Heart right ventricle (tissue), 16 donors: ENCODE measurements at regions not wholly inside any gene's neighbourhood (a gene's known extent, or its start where the extent isn't known, plus 50 kb on each side); places are given as distances from the start of the nearest gene placed in this dataset.

Experiments used
- ATAC-seq, 8 donors: fragments of 200-7000 bp; cut with Tn5 transposase; one replicate each; pipeline ENCODE4 v1.9.1; 2020; ENCODE audit warnings: mild to moderate bottlenecking in 8 of 8, moderate library complexity in 8 of 8, moderate number of reproducible peaks in 1 of 8
- DNase-seq, 2 donors: peaks; one replicate each; pipeline ENCODE4 v3.0.0-alpha.2; 2020
- H3K27ac ChIP-seq, 10 donors: fragments of 200-600 bp; sonication (generic) in 2 of 10; one replicate each; pipeline versions ENCODE4 v1.5.0 to v1.8.0; 2020 to 2022; ENCODE audit warnings: mild to moderate bottlenecking in 3 of 10
- H3K27me3 ChIP-seq, 7 donors: fragments of 200-600 bp; one replicate each; pipeline ENCODE4 v1.8.0; 2021 to 2022; ENCODE audit warnings: mild to moderate bottlenecking in 2 of 7
- H3K36me3 ChIP-seq, 9 donors: fragments of 200-600 bp; sonication (generic) in 1 of 9; one replicate each; pipeline versions ENCODE4 v1.5.0 to v1.8.0; 2020 to 2022; ENCODE audit warnings: mild to moderate bottlenecking in 2 of 9
- H3K4me1 ChIP-seq, 9 donors: fragments of 200-600 bp; sonication (generic) in 1 of 9; one replicate each; pipeline versions ENCODE4 v1.5.0 to v1.8.0; 2020 to 2022; ENCODE audit warnings: mild to moderate bottlenecking in 4 of 9
- H3K4me3 ChIP-seq, 10 donors: fragments of 200-600 bp; sonication (generic) in 2 of 10; one replicate each; pipeline versions ENCODE4 v1.5.0 to v1.8.0; 2020 to 2022; ENCODE audit warnings: mild to moderate bottlenecking in 7 of 10, moderate library complexity in 2 of 10
- H3K9me3 ChIP-seq, 11 donors: fragments of 200-600 bp in 10 of 11; sonication (generic) in 2 of 11; one replicate each; pipeline versions ENCODE4 v1.5.0 to v1.8.0; 2013 to 2022; ENCODE audit warnings: mild to moderate bottlenecking in 2 of 11, control low read depth in 1 of 11, moderate library complexity in 1 of 11
- WGBS, 2 donors: extraction: QIAGEN DNeasy Blood & Tissue Kit; methylation state at CpG; one replicate each; pipeline ENCODE4 v1.1.7; 2013; ENCODE audit warnings: inconsistent platforms in 1 of 2; 5-methylcytosine and 5-hydroxymethylcytosine counted together
- intact Hi-C, 10 donors: fragments of 100-400 bp; cut with DNase I; formaldehyde crosslinking; loops; one replicate each; pipeline versions ENCODE4 v1.11.1 to v1.14.2; 2022
- TF ChIP-seq, protein P1 (sequence below), 9 donors: fragments of 200-600 bp; sonication (generic) in 2 of 9; IDR thresholded peaks; one replicate each; pipeline versions ENCODE4 v1.5.0 to v1.8.0; 2021 to 2022; ENCODE audit warnings: antibody characterized with exemption in 9 of 9, mild to moderate bottlenecking in 5 of 9, moderate library complexity in 1 of 9
- donor health status: Arrhythmogenic right ventricular cardiomyopathy.
- donor health status: ischemic (EF 13 %, LVEDD 7.1; RV severe dilation, severe dysfunction).
- donor health status: healthy with polysubstance abuse.
- donor health status: DM: no; HTN: yes; CAD: no.
- donor health status: DM: no; HTN: no; CAD: no.
- donor health status: ischemic (EF 25% LVEDD 6.9; RV normal size, moderate dysfunction).
- donor health status: ischemic (EF 25% LVEDD 5.7; RV mildly dilated, moderate dysfunction).
- donor health status: healthy.
- donor health status: DM: yes; HTN: yes; CAD: no.
- donor health status: Ischemic cardiomyopathy.
- donor health status: ischemic (EF 35%, LVEDD 5.7; RV mildly dilated, moderate dysfunction).
- donor health status: nonischemic (EF 11% LVEDD 7.7; RV severe dilation, severe dysfunction).
- donor health status: DM: yes; HTN: yes; CAD: no.
- donor health status: PGD.
- donor health status: ischemic (EF 29% LVEDD 5.4; RV normal size, mild dysfunction).
- donor health status: nonischemic (EF 23%, LVEDD 6.1; RV moderate dilation, normal function).

DNA sequence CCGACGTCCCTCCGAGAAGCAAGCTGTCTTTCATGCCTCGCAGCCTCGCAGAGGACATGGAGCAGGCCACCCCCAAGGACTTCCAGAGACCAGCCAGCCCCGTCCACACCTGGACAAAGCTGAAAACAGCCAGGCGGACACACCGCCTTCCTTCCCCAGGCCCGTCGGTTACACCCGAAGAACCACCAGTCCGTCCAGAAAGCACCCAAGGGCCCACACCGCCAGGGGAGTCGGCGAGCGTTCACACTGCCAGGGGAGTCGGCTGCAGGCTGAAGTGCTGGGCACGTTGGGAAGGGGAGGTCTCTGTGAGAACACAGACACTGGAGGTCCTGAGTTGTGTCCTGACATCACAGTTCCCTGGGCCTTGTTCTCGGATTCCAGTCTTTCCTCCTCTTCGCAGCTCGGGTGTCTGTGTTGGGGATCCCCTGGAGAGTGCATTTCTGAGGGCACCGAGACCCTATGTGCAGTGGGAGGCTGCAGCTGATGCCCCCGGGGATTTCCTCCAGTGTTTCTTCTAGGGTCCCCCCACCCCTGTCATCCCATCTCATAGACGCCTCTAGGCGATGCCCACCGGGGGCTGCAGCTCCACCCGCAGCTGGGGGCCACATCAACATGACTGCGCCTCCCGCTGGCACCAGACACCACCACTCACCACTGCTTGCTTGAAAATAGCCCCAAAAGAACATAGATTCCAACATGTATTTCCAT is 344.4 kb upstream of the SALL3 start:
- TF ChIP-seq, protein P1, sequence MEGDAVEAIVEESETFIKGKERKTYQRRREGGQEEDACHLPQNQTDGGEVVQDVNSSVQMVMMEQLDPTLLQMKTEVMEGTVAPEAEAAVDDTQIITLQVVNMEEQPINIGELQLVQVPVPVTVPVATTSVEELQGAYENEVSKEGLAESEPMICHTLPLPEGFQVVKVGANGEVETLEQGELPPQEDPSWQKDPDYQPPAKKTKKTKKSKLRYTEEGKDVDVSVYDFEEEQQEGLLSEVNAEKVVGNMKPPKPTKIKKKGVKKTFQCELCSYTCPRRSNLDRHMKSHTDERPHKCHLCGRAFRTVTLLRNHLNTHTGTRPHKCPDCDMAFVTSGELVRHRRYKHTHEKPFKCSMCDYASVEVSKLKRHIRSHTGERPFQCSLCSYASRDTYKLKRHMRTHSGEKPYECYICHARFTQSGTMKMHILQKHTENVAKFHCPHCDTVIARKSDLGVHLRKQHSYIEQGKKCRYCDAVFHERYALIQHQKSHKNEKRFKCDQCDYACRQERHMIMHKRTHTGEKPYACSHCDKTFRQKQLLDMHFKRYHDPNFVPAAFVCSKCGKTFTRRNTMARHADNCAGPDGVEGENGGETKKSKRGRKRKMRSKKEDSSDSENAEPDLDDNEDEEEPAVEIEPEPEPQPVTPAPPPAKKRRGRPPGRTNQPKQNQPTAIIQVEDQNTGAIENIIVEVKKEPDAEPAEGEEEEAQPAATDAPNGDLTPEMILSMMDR (IDR thresholded peaks at IDR 0.05) = no peak
- Histone ChIP-seq H3K4me1 (peaks cover 0 to under 1% (median 0%) of the 10 kb centered on the region in 9 donors), H3K9me3 (peaks cover 0 to under 1% (median 0%) of the 10 kb centered on the region in 11 donors), H3K4me3 (no peak overlapping the region), H3K27ac (no peak overlapping the region), H3K27me3 (peaks cover 0 to 5% (median 1%) of the 10 kb centered on the region in 7 donors), H3K36me3 (no peaks in the 10 kb centered on the region)
- ATAC-seq = no peak
- WGBS, 2 donors = 82 to 86% methylated on average over 29 of the region's 29 CpGs
- no peak for DNase-seq
- intact Hi-C loops = no loop called here

DNA sequence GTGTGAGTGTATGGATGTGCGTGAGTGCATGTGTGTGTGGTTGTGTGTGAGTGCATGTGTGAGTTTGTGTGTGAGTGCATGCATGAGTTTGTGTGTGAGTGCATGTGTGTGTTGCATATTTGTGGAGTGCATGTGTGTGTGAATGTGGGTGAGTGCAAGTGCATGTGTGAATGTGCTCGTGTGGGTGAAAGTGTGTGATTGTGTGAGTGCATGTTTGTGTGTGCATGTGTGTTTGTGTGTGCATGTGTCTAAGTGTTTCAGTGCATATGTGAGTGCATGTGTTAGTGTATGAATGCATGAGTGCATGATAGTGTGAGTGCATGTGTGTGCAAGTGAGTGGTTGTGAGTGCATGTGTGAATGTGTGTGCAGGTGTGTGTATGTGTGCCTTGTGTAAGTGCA is 343.4 kb upstream of the SALL3 start:
- intact Hi-C loops = no loop called here
- ATAC-seq (no peak), DNase-seq (no peak)
- H3K9me3 ChIP-seq = no peaks in the 10 kb centered on the region
- peaks cover 0 to 14% (median 6%) of the 10 kb centered on the region in 7 donors for H3K27me3 ChIP-seq
- TF ChIP-seq, protein P1 (IDR thresholded peaks at IDR 0.05) = no peak
- H3K4me1 ChIP-seq = peaks cover 0 to 7% (median 0%) of the 10 kb centered on the region in 9 donors
- no peaks in the 10 kb centered on the region for H3K36me3 ChIP-seq
- no peak overlapping the region for H3K4me3 ChIP-seq
- 90 to 94% methylated on average over 2 of the region's 2 CpGs for whole genome bisulfite sequencing, 2 donors
- H3K27ac ChIP-seq = no peak overlapping the region

DNA sequence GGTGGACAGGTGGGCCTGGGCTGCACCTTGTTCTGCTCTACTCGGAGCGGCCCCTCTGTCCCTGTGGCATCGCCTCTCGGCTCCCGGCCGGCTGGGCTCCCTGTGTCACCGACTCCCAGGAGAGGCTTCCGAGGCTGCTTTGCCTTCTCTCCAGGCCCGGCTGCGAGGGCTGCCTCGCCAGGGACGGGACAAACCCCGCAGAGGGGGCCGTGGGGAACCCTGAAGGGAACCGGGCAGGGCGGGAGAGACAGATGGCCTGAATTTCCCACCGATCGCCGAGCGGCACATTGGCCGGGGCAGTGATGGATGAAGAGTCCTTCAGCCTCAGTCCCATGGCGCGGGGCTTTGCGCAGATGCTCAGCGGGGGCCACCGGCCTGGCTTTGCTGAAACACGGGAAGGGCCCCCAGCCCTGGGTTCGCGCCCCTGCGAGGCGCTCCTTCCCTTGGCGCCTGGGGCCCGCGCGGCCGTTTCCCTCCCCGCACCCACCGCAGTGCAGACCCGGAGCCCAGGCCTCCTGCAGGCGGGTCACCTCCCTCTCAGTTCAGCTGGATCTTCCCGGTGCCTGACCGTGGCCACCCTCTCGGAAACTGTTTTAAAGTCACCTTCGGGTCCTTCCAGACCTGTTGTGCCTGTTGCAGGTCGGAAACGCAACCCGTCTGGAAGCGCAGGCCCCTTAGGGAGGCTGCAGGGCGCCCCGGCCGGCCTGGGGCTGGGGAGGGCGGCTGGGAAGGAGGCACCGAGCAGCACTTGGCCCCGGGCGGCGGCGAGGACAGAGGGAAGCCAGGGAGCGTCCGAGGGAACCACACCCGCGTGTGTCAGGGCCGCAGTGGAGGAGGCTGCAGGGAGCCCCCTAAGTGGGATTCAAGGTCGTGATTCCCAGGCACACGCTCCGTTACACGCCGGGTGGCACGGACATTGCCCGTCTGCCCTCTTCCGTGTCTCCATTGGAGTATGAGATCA is 341.9 kb upstream of the SALL3 start:
- no peak for DNase-seq
- 87 to 91% methylated on average over 69 to 70 of the region's 70 CpGs for WGBS, 2 donors
- ATAC-seq = no peak
- no peak overlapping the region for H3K4me3 ChIP-seq
- TF ChIP-seq, protein P1 (IDR thresholded peaks at IDR 0.05) = no peak
- H3K27me3 ChIP-seq = peaks cover 0 to 27% (median 7%) of the 10 kb centered on the region in 7 donors
- no peak overlapping the region for H3K27ac ChIP-seq
- intact Hi-C loops = no loop called here
- H3K36me3 ChIP-seq = no peaks in the 10 kb centered on the region
- peaks cover 0 to 20% (median 0%) of the 10 kb centered on the region in 9 donors for H3K4me1 ChIP-seq
- no peaks in the 10 kb centered on the region for H3K9me3 ChIP-seq
